D721Med (cell line): ENCODE measurements at regions not wholly inside any gene's neighbourhood (a gene's known extent, or its start where the extent isn't known, plus 50 kb on each side); places are given as distances from the start of the nearest gene placed in this dataset.
"Not testable (repeated sequence)": the region's sequence is repeated elsewhere in the genome, so short reads cannot be mapped to it uniquely, and the experiment has no call there.

Experiments used
- DNase-seq: peaks from one replicate; pipeline ENCODE4 v3.0.0; 2011; ENCODE audit warnings: low spot score; ENCODE audit not compliant: insufficient read length
- FAIRE-seq: peaks from 2 replicates; lab custom pipeline; 2011; peaks lifted over from hg19 to GRCh38; lab: Jason Lieb, UNC
- TF ChIP-seq, protein P1 (sequence below): IDR thresholded peaks from 2 replicates; pipeline ENCODE4 v1.5.1; 2012; ENCODE audit warnings: mild to moderate bottlenecking, control low read depth; ENCODE audit not compliant: insufficient read depth; ENCODE audit errors: missing control alignments

DNA sequence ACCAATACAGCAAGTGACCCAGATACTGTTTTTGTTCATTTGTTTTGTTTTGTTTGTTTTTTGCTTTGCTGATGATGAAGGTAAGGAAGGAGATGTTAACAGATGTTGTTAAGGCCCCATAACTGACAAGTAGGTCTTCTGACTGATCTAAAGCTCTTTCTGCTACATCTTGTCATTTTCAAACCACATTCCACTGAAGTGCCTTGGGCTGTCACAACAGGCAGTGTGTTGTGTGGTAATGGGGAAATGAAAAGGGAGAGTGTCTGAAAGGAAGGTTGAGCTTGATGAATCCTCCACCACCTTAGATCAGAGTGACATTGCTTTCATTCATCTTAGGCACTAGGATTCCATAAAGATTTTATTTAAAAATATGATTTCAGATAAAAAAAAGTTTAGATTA is 479.4 kb upstream of the SYNCRIP start:
- FAIRE-seq = no peak

DNA sequence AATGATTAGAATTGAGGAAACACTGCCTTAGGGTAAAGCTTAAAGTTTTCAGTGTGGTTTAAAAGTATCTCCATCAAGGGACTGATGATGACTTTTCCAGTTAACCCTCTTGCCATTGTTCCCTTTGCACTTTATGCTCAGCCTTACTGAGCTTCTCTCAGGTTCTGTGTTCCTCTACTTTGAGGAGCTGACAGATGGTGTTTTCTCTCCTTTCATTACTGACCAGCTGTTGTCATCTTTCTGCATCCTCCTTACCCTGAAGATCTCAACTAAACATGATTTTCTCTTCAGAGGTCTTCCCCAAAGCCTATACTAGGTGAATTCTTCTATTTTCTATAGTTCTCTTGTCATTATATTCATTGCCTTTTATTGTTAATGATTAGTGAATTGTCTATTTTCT is 475.6 kb upstream of the SYNCRIP start:
- no peak for DNase-seq
- TF ChIP-seq, protein P1, sequence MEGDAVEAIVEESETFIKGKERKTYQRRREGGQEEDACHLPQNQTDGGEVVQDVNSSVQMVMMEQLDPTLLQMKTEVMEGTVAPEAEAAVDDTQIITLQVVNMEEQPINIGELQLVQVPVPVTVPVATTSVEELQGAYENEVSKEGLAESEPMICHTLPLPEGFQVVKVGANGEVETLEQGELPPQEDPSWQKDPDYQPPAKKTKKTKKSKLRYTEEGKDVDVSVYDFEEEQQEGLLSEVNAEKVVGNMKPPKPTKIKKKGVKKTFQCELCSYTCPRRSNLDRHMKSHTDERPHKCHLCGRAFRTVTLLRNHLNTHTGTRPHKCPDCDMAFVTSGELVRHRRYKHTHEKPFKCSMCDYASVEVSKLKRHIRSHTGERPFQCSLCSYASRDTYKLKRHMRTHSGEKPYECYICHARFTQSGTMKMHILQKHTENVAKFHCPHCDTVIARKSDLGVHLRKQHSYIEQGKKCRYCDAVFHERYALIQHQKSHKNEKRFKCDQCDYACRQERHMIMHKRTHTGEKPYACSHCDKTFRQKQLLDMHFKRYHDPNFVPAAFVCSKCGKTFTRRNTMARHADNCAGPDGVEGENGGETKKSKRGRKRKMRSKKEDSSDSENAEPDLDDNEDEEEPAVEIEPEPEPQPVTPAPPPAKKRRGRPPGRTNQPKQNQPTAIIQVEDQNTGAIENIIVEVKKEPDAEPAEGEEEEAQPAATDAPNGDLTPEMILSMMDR = no peak
- FAIRE-seq = peak; percentile 16

More for the DNA sequence above, 479.4 kb upstream of the SYNCRIP start:
- no peak for DNase-seq
- TF ChIP-seq, protein P1 = no peak

DNA sequence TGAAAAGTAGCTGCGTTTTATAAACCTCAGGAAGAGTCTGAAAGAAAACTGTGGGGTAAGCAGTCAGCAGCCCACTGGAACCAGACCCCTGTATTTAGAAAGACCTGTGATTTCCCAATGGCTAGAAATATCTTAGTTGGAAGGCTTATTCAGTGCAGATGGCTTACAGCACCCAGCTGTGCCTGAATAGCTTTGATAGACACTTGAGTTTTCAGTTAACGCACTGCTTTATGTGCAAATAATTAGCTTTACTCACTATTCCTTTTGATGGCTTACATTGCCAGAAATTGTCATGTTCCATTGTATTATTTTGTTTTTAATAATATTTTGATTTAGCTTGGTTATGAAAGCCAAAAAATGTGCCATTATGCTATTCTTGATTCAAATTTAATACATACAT is 465.3 kb upstream of the SYNCRIP start:
- FAIRE-seq = no peak

DNA sequence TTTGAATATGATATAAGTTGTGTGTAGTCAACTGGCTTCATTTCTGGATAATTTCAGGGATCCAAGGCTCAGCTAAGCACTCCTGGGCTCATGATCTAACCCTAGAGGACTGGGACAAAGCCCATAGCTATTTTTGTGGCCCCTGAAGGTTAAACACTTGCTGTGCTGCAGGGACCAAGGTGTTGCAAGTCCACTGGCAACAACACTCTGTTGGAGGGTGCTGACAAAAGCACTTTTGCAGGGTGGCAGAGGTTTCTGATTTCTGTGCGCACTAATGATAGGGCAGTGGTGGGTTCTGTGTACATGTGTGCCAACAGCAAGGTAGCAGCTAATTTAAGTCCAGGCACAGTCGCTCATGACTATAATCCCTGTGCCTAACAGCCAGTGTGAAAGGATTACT is 445.3 kb upstream of the SYNCRIP start:
- FAIRE-seq = no peak
- TF ChIP-seq, protein P1 = no peak

More for the DNA sequence above, 465.3 kb upstream of the SYNCRIP start:
- DNase-seq = no peak
- TF ChIP-seq, protein P1 = no peak

GRCh38 chr6:86079938-86080337 is 437.3 kb upstream of the SYNCRIP start:
- no peak for DNase-seq
- FAIRE-seq = no peak
- TF ChIP-seq, protein P1 = no peak

More for the DNA sequence above, 445.3 kb upstream of the SYNCRIP start:
- no peak for DNase-seq

GRCh38 chr6:86070151-86070550 is 427.5 kb upstream of the SYNCRIP start:
- DNase-seq = no peak
- no peak for FAIRE-seq
- TF ChIP-seq, protein P1 = no peak

DNA sequence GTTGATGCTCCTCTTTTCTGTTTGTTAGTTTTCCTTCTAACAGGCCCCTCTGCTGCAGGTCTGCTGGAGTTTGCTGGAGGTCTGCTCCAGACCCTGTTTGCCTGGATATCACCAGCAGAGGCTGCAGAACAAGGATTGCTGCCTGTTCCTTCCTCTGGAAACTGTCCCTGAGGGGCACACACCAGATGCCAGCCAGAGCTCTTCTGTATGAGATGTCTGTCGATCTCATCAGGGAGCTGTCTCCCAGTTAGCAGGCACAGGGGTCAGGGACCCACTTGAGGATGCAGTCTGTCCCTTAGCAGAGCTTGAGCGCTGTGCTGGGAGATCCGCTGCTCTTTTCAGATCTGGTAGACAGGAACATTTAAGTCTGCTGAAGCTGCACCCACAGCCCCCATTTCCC is 422.3 kb upstream of the SYNCRIP start:
- not testable (repeated sequence) for DNase-seq, FAIRE-seq

GRCh38 chr6:86057293-86057980 is 414.8 kb upstream of the SYNCRIP start:
- not testable (repeated sequence) for DNase-seq, FAIRE-seq
